Stimulated activated effector memory CD8-positive, alpha-beta T cell treated with anti-CD3 and anti-CD28 coated beads, Interleukin-12 subunit alpha, Interleukin-12 subunit beta, amount 100 ng/mL, for 72 hours (primary cell): ENCODE measurements at regions not wholly inside any gene's neighbourhood (a gene's known extent, or its start where the extent isn't known, plus 50 kb on each side); places are given as distances from the start of the nearest gene placed in this dataset.

ENCODE experiments used
- ATAC-seq: fragments of 150-1000 bp; cut with Tn5 transposase; 2 replicates; pipeline ENCODE4 v1.10.0; 2021
- DNase-seq, 2 donors: peaks; one replicate each; pipeline ENCODE4 v3.0.0; 2021 to 2022; ENCODE audit warnings: low spot score in 2 of 2
- H3K27ac Mint-ChIP-seq: one replicate; pipeline ENCODE4 v1.8.0; 2022; ENCODE audit warnings: mild to moderate bottlenecking, mixed read lengths
- H3K36me3 Mint-ChIP-seq: one replicate; pipeline ENCODE4 v1.8.0; 2022; ENCODE audit warnings: mild to moderate bottlenecking, mixed read lengths
- H3K4me1 Mint-ChIP-seq: one replicate; pipeline ENCODE4 v1.8.0; 2022; ENCODE audit warnings: mixed read lengths
- H3K4me3 Mint-ChIP-seq: one replicate; pipeline ENCODE4 v1.8.0; 2022; ENCODE audit warnings: mild to moderate bottlenecking, mixed read lengths
- H3K9me3 Mint-ChIP-seq: one replicate; pipeline ENCODE4 v1.8.0; 2022; ENCODE audit warnings: mixed read lengths

DNA sequence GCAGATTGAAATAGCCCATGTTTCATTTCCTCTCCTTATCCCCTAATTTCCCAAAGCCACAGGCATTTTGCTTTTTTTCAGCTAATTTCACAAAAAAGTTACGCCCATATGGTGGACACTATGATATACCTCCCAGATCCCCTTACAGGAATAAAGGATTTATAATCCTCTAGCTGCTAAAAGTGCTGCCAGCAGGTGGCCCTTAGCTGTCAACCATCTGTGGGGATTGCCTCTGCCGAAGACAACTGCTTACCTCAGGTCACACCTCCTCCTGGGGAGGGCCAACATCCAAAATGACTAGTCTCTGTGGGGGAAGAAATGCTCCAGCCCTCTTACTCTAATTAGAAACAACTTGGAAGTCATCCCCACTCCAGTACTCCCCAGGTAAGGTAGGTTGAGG is 61.0 kb upstream of the EPB41L3 start:
- ATAC-seq (no peak), DNase-seq (no peak)
- peaks cover 4% of the 10 kb centered on the region for H3K9me3 Mint-ChIP-seq
- no peak overlapping the region for H3K27ac Mint-ChIP-seq
- H3K4me3 Mint-ChIP-seq, result no peak overlapping the region
- no peaks in the 10 kb centered on the region for H3K4me1 Mint-ChIP-seq
- H3K36me3 Mint-ChIP-seq, result no peaks in the 10 kb centered on the region

DNA sequence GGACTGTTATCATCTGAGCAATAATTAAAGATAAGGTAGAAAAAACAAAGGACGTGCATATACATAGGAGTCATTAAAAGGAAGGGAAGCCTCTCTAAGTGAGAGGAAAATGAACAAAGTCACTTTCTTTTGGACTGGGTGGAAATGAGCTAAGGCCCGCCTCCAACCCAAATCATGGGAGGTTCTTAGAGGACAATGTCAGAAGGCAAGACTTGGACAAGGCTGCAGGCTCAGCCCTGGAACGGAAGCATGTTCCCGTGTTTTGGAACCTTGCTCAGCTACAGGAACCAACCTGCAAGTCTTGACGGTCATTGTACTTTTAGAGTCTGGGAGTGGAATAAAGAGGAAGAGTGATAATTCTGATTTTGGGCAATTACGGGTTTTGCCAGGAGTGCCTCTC is 59.4 kb upstream of the EPB41L3 start:
- Mint-ChIP-seq H3K4me1 (no peaks in the 10 kb centered on the region), H3K4me3 (no peak overlapping the region), H3K9me3 (peaks cover 4% of the 10 kb centered on the region), H3K27ac (no peak overlapping the region), H3K36me3 (no peaks in the 10 kb centered on the region)
- ATAC-seq (no peak), DNase-seq (no peak)

GRCh38 chr18:5601188-5601624 is 57.4 kb upstream of the EPB41L3 start:
- DNase-seq, result no peak

GRCh38 chr18:5600378-5601071 is 56.7 kb upstream of the EPB41L3 start:
- H3K4me3 Mint-ChIP-seq, result no peak overlapping the region
- H3K36me3 Mint-ChIP-seq, result no peaks in the 10 kb centered on the region
- ATAC-seq (no peak), DNase-seq (no peak)
- no peaks in the 10 kb centered on the region for H3K4me1 Mint-ChIP-seq
- no peaks in the 10 kb centered on the region for H3K9me3 Mint-ChIP-seq
- no peak overlapping the region for H3K27ac Mint-ChIP-seq

More at GRCh38 chr18:5601188-5601624, 57.4 kb upstream of the EPB41L3 start:
- H3K4me1 Mint-ChIP-seq, result no peaks in the 10 kb centered on the region
- H3K36me3 Mint-ChIP-seq, result no peaks in the 10 kb centered on the region
- H3K4me3 Mint-ChIP-seq, result no peak overlapping the region
- H3K27ac Mint-ChIP-seq, result no peak overlapping the region
- no peaks in the 10 kb centered on the region for H3K9me3 Mint-ChIP-seq
- no peak for ATAC-seq

GRCh38 chr18:5596585-5596984 is 52.8 kb upstream of the EPB41L3 start:
- peaks cover 3% of the 10 kb centered on the region for H3K9me3 Mint-ChIP-seq
- H3K36me3 Mint-ChIP-seq, result no peaks in the 10 kb centered on the region
- DNase-seq (no peak), ATAC-seq (no peak)
- no peaks in the 10 kb centered on the region for H3K4me1 Mint-ChIP-seq
- H3K4me3 Mint-ChIP-seq, result no peak overlapping the region
- H3K27ac Mint-ChIP-seq, result no peak overlapping the region
